NCI-H2227 (cell line): ENCODE measurements at regions not wholly inside any gene's neighbourhood (a gene's known extent, or its start where the extent isn't known, plus 50 kb on each side); places are given as distances from the start of the nearest gene placed in this dataset.

Experiments
- DNase-seq: peaks from one replicate; lab custom pipeline; 2025; ENCODE audit not compliant: unreplicated experiment; lab: John Stamatoyannopoulos, UW

DNA sequence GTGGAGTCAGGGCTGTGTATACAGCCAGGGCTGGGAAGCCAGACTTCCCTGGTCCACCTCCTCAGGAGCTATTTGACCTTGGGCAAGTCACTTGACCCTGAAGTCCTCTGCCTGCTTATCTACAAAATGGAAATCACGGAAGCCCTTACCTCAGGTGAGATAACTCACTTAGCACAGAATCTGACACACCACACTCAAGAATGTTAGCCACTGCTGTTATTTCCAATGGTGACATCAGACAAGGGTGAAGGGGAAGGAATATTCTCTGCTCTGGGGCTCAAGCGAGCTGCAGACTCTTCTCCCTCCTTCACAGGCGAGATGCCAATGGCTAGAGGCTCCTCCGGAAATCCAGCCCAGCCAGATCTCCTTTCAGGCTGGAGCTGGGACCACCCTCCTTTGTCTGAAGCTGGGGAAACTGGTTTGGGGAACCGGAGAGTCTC lies 189.6 kb downstream of the HAUS1 start:
- no peak for DNase-seq

DNA sequence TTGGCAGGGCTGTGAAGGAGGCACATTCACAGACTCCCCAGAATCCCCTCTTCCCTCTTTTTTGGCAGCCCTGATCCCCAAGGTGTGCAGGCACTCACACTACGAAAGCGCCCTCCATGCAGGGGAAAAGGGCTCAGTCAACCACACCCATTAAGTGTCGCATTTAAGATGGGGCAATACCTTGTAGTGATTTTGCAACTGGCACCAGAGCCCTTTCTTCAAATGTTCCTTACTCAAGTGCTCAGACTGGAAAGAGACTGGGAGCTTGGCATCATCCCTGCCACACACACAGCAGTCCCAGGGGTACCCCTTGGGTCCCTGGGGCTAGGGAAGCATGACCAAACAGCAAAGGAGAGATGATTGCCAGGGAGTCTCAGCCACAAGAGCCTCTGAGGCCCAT lies 190.1 kb downstream of the HAUS1 start:
- DNase-seq: no peak

DNA sequence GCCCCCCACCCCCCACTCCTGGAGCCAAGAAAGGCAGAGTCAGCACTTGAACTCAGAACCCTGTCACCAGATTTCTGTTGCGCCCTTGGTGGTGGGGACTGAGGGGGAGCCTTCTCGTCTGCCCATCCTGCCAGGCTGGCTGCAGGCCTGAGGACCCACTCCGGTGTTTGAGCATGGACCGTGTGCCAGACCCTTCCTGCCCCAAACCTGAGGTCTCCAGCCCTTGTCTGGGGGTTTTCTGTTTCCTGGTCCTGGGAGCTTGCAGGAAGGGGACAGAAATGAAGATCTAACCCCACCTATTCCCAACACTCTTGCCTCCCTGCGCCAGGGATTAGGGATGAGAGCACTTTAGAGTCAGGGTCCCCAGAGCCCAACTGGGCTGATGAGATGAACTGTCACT lies 190.6 kb downstream of the HAUS1 start:
- no peak for DNase-seq

DNA sequence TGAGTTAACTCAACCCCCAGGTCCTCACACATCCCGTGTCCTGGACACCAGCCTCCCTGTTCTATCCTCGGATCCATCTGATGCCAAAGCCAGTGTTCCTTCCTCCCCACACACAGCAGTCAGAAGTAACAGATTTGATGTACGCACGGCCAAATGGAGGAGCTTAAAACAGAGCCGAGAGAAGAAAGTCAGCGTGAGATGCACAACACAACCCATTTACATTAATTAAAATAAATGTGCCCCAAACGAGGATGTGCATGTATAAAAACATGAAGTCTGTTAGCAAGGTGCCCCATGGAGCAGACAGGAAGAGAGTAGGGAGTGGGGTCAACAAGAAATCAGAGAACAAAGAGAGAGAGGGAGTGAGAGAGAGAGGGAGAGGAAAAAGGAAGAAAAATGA lies 191.2 kb downstream of the HAUS1 start:
- no peak for DNase-seq

DNA sequence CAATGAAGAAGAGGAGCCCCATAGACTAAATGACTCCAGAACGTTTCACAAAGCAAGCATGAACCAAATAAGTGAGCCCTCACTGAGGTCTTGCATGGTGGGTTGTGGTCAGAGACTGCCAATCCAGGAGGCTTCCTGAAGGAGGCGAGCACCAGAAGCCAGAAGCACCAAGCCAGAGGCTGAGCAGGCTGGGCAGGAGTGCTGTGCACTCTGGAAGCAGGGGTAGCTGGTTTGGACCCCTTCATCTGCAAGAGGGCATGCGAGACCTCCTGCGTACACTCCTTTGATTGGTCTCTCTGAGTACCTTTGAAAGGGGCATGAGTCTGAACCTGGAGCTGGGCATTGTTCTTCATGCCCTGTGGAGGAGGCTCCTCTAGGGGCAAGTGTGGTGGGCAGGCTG lies 192.5 kb downstream of the HAUS1 start:
- no peak for DNase-seq

DNA sequence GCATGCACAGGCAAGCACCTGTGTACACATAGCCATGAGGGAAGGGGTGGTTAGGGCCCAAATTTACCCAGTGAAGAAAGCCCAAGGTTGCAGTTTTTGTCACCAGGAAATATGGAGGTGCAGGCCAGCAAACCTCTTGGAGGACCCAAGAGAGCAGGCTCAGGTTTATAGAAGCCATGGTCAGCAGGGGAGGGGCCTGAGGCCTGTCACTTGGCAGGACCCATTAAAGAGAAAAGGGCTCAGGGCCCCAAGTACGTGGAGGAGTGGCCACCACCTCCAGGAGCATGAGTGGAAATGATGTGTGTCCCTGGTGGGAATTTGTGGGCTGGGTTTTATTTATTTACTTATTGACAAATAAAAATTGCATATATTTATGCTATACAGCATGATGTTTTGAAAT lies 192.9 kb downstream of the HAUS1 start:
- DNase-seq: no peak

DNA sequence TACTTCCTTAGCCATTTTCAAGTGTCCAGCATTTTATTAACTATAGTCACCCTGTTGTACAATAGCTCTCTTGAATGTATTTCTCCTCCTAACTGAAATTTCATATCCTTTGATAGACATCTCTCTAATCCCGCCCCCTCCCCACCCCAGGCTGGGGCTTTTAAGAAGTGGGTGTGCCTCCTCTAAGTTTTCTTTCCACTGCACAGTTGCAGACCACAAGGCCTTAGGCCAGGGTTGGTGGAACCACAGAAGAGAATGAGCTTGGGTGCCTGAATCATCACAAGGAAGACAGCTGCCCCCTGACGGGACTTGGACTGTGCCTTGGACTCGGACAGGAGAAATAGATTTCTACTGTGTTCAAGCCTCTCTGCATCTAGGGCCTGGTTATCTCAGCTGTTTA lies 193.4 kb downstream of the HAUS1 start:
- DNase-seq: no peak

DNA sequence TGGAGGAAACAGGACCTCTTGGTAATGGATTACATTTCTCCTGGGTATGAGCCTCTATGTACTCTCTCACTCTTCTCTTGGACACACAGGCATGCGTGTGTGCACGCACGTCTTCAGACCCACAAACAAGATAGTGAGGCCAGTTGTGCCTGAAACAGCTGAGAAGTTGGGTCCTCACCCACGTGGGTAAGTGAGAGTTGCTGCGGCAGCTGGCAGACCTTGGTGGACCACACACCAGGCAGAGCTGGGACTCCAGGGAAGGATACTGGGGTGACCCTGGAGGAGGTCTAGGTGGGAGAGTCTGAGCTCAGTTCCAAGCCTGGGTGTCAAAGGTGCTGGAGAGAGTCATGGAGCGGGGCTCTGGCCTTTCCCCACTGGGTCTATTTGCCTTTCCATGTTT lies 194.3 kb downstream of the HAUS1 start:
- DNase-seq: no peak

DNA sequence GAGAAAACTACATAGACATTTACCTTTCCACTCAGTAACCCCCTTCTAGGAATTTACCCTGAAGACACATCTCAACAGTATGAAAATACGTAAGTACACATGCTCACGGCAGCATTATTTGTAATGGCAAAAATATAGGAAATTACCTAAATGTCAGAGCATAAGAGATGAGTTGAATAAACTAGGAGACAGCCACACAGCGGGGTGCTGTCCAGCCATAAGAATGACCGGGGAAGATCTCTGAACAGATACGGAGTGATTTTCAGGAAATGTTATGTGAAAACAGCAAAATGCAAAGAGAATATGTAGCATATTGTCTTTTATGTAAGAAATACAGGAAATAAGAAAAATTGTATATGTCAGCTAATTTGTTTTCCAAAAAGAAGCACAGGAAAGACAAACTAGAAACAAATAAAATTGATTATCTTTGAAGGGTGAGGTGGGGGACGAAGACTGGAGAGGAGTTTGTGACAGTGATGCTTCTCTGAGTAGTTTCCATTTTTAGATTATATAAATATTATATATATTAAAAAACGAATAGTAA lies 195.4 kb downstream of the HAUS1 start:
- DNase-seq: no peak

DNA sequence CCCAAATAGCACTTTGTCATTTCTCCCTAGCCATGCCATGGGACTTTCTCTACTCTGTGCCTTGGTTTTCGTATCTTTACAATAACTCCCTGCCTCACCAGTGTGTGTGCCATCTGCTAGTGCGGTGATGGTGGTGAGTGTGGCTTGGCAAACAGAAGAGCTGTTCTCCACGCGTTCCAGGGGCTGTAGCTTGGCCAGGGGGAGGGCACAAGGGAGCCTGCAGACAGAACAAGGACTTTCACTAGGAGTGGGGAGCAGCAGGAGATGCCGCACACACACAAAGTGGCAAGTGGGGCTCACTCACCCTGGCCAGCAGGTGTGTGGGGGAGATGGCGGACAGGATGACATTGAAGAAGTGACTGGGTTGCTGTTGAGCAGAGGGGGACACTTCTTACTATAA lies 196.9 kb downstream of the HAUS1 start:
- DNase-seq: no peak

DNA sequence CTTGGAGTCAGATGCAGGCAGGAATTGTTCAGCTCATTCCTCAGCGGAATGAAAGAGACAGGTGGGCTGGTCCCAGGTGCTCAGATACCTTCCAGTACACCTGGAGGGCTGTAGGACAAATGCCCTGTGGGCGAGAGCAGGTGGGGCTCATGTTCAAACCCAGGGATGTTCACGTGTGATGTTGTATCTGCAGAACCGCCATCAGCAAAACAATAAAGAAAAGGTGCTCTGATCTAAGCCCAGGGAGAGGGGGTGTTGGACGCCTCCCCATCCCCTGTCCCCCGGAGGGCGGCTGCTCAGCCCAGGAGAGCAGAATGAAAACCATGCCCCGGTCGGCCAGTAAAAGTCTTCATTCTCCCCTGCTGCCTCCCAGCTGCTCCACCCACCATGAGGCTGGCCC lies 197.4 kb downstream of the HAUS1 start:
- no peak for DNase-seq

DNA sequence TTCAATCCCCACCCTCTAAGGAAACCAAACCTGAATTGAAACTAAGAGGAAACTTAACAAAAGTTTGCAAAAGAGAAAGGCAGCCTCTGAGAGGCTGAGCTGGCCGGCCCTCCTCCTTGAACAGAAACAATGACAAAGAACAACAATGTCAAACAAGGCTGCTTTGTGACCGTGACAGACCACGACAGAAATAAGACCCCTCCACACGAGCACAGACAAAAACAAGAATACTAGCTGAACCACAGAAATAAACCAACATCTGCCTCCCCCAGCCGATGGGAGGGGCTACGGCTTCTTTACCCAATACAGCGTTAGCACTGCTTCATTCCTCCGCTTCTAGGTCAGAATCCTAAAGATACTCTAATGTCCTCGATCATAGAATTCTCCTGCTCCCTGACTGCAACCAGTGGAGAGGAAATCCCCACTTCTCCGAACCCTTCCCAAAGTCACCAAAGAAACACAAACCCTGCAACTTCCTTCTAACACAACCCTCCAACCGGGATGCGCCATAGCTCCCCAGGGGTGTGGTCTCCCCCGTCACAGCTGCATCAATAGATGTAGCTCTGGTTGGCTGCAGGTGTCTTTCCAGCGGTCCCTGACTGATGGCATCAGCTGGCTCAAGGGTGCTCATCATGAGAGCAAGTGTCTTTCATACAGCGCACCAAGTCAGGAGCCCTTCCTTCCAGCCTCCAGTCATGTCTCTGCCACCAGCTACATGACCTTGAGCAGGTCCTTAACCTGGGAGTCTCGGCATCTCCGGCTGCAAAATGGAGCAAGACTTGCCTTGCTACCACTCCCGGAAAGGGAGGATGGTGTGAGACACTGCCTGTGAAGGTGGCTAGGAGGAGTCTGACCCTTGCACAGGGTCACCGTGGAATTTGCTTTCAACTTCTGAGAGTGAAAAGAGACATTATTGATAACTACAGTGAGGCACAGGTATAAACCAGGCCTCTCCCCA lies 198.6 kb downstream of the HAUS1 start:
- DNase-seq: no peak

DNA sequence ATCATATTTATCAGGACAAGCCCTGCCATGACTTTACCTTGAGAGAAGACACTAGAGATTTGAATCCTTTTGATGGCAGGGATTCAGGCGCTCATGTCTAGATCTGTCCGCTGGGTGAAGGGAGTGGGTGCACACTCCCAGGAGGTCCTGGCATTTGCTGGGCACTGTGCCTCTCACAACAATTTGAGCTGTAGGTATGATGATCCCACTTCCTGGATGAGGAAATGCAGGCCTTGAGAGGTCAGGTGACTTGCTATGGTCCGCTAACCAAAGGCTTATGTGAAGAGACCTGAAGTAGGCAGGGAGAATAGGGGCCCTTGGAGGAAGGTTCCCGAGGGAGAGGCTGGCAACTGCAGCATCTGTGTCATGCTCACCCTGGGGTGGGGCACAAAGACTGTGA lies 206.1 kb downstream of the HAUS1 start:
- no peak for DNase-seq

DNA sequence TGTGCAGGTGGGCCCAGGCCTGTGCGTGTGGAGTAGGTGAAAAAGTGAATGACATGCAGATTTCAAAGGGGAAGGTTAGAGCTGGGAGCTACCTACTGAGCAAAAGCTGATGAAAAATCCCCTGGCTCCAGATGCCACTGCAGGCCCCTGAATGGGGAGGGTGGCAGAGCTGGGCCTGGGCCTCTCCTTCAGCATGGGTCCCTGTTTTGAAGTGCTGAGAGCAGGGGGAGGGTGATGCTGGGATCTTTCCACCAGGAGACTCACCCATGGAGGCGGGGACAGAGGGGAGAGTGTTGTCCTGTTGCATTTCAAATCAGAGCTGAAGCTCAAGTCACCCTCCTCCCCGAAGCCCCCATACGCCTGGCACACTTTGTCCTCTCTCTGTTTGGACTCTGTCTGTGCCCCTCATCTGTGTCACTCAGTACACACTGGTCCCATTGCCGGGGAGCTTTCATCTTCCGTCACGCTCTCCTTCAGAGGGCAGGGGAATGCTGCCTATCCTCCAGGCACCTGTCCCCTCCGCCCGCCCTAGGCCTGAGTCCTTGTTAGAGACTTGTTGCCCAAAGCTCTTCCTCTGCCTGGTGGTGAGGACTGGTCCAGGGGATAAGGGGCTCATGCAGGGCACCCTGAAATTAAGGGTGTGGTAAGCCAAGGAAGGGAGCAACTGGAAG lies 206.6 kb downstream of the HAUS1 start:
- no peak for DNase-seq

DNA sequence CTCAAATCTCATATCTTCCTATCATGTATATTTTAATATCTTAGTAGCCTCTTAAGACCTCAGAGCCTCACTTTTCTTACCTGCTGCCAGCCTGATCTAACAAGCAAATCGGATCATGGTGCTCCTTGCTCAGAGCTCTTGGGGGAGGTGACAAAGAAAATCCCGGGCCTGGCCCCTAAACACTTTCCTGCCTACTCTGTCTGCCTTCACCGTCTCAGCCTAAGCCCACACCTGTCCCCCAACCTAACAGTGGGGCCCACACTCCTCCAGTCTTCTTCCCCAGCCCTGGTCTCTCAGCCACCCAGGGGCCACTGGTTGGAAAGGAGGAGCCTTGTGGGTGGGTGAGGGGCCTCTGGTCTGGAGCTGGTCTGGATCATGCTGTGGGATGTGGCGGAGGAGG lies 207.3 kb downstream of the HAUS1 start:
- no peak for DNase-seq

DNA sequence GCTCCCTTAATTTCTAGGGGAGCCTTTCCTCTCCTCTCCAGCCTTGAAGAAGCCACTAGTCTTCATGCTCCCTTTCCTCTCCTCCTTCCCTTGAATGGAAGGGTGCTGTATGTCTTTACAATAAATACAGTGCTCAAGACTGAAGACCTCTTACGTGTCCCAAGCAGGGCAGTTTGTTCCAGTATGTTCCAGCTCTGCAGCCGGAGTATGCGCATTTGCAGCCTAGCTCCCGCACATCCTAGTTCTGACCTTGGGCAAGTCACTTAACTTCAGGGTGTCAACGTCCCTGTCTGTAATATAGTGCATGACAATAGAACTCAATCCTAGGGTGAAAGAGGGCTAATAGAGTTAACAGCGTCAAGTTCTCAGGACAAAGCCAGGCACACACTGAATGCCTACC lies 208.0 kb downstream of the HAUS1 start:
- no peak for DNase-seq

DNA sequence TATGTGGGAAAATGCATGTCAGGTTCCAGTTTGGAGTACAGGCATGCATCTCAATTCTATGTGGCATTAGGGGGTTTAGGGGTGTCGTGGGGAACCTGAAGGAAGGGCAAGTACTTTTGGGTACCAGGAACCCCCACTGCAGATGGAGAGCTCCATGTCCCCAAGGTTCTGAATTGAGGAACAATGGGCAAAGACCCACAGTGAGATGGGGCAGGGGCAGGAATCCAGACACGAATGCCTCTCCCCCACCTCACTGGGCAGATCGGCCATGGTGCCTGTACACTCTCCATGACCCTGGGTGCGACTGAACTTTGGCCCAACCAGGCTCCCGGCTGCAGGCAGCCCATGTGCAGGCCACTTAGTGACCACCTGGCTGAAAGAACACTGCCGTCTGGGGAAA lies 209.3 kb downstream of the HAUS1 start:
- no peak for DNase-seq

DNA sequence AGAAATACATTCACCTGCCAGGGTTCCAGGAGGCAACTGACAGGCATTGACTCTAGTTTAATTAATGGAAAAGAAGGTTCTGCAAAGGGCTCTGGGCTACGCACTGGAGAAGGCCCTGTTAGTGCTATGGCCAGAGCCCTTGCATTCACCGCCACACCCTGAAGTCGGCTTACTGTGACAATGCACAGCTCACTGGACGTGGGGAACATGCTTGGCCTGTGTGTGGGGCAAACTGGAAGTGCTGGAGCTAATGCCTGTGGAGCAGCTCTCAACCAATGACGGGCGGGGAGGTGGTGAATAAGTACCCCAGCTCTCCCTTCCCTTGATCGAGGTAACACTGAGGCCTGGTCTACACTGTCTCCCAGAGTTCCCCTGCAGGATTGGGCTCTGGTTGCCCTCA lies 209.8 kb downstream of the HAUS1 start:
- DNase-seq: no peak

DNA sequence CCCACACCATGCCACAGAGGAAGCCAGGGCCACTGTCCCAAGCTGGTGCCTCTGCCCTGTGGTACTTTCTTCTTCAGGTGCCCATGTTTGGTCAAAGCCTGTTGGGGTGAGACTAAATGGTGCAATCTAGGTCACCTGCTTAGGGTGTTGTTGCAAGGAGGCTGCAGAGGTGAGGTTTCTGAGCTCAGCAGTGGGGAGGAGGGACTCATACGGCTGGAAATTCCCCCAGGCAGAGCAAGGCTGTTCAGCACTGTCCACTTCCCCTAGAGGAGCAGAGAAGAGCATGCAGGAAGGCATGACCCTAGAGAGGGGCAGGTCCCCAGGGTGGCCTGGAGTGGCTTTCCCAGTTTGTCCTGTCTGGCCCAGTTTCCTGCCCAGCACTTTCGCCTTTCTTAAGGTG lies 211.0 kb downstream of the HAUS1 start:
- DNase-seq: no peak

DNA sequence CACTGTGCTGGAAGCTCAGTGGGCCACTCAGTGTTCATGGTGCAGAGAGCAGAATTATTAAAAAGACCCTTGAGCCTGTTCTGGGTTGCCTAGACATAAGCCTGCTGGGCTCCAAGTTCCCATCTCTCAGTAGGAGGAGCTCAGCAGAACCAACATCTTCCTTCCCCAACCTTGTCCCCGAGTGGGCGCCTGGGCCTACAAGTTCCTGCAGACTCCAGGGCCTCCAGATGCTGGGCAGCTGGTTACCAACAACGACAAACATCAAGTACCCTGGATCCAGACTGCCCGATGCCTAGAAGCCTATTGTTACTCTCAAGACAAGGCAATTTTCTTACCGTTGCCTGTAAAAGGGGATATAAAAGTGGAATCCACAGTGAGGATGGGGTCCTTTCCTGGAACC lies 214.2 kb downstream of the HAUS1 start:
- no peak for DNase-seq

DNA sequence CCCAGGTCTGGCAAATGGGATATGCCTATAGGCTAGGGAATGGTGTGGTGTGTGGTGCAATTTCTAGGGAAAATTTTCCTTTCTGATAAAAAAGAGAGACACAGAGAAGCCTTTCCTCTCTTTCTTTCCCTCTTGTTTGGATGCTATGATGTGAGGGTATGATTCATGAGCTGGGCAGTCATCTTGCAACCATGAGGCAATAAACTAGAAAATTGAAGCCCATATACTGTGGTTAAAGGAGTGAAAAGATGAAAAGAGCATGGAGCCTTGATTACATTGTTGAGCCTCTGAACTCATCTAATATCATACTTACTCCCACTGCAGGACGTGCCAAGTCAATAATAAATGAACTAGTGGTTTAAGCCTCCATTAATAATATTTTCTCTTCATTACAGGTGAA lies 215.6 kb downstream of the HAUS1 start:
- DNase-seq: no peak

DNA sequence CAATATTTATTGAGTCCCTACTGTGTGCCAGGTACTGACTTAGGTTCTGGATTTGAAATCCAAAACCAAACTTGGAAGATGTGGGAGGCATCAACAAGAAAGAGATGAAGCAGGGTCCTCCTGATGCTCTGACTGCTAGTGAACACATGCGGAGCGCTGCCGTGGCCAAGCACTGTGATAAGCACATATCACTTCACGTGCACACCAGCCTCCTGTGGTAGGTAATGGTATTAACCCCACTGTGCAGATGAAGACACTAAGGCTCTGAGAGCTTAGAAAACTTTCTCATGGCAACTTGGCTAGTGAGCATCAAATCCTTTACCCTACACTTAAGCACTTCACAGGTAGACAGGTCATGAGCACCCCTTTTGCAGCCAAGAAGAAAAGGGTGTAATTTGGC lies 216.1 kb downstream of the HAUS1 start:
- no peak for DNase-seq
